ENCODE measurements at regions not wholly inside any gene's neighbourhood (a gene's known extent, or its start where the extent isn't known, plus 50 kb on each side); places are given as distances from the start of the nearest gene placed in this dataset.

DNA sequence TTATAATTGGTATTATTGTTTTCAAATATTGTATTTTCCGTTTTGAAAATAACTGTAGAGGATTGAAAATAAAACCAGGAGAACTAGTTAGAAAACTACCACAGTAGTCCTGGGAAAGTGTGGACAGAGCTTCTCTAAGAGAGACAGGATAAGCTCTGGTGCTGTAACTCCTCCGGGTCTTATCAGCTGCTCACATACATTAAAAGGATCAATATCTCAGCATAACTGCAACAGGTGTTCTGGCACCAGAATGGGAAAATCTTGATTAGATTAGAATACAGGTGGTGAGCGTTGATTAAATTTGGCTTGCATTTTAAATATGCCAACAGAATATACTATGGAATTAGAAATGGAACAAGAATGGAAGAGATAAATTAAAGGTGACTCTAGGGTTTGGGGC lies 1138.9 kb upstream of the ADGRB3 start (continued):
- TF ChIP-seq RAD21 (CRISPR knock-in tag; conservative IDR thresholded peaks at IDR 0.05 in 1 of 2, IDR thresholded peaks at IDR 0.05 in 1 of 2) (no peak), GABPA (tag; conservative IDR thresholded peaks at IDR 0.05; ENCODE audit: low read depth) (no peak), EP300 (IDR thresholded peaks at IDR 0.05; ENCODE audit: low read length) (peak; percentile 61; the same call in 1 of the 2 replicates), SMAD3 (CRISPR knock-in tag; conservative IDR thresholded peaks at IDR 0.05) (no peak), CAMTA2 (CRISPR knock-in tag; conservative IDR thresholded peaks at IDR 0.05) (no peak), TBL1XR1 (IDR thresholded peaks at IDR 0.05; ENCODE audit: low read length in 2 of 2) (0 out of 4 replicates have a peak, but pooled peaks of 1 of the 2 experiments have one; percentile 9), ELF1 (tag; IDR thresholded peaks at IDR 0.05) (no peak), KDM1A (IDR thresholded peaks at IDR 0.05) (peak in 1 of 2 experiments; percentile 31; a peak in 1 of 4 replicates), NCOR1 (IDR thresholded peaks at IDR 0.05) (peak; percentile 76), CBFA2T2 (conservative IDR thresholded peaks at IDR 0.05) (peak; percentile 87), ZNF707 (CRISPR knock-in tag; conservative IDR thresholded peaks at IDR 0.05) (no peak), STAT5A (IDR thresholded peaks at IDR 0.05; ENCODE audit: borderline replicate concordance, low read length) (peak; percentile 56; the same call in 1 of the 2 replicates), SOX6 (IDR thresholded peaks at IDR 0.05) (0 out of 2 replicates have a peak, but pooled peaks have one; percentile 51), ZEB2 (IDR thresholded peaks at IDR 0.05) (peak; percentile 41; the same call in 1 of the 2 replicates), DPF2 (IDR thresholded peaks at IDR 0.05) (peak; percentile 70), MTA2 (IDR thresholded peaks at IDR 0.05; ENCODE audit: low read depth) (peak; percentile 76), ZKSCAN3 (CRISPR knock-in tag; IDR thresholded peaks at IDR 0.05) (no peak), FOS (IDR thresholded peaks at IDR 0.05; ENCODE audit: extremely low read depth, insufficient read length) (no peak), SIRT6 (IDR thresholded peaks at IDR 0.05; ENCODE audit: low read depth, low read length) (no peak), KAT8 (IDR thresholded peaks at IDR 0.05; ENCODE audit: low read depth) (no peak)
- TF ChIP-seq, protein P1, sequence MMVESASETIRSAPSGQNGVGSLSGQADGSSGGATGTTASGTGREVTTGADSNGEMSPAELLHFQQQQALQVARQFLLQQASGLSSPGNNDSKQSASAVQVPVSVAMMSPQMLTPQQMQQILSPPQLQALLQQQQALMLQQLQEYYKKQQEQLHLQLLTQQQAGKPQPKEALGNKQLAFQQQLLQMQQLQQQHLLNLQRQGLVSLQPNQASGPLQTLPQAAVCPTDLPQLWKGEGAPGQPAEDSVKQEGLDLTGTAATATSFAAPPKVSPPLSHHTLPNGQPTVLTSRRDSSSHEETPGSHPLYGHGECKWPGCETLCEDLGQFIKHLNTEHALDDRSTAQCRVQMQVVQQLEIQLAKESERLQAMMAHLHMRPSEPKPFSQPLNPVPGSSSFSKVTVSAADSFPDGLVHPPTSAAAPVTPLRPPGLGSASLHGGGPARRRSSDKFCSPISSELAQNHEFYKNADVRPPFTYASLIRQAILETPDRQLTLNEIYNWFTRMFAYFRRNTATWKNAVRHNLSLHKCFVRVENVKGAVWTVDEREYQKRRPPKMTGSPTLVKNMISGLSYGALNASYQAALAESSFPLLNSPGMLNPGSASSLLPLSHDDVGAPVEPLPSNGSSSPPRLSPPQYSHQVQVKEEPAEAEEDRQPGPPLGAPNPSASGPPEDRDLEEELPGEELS (CRISPR knock-in tag; IDR thresholded peaks at IDR 0.05; ENCODE audit: borderline replicate concordance): no peak
- TF ChIP-seq, protein P2, sequence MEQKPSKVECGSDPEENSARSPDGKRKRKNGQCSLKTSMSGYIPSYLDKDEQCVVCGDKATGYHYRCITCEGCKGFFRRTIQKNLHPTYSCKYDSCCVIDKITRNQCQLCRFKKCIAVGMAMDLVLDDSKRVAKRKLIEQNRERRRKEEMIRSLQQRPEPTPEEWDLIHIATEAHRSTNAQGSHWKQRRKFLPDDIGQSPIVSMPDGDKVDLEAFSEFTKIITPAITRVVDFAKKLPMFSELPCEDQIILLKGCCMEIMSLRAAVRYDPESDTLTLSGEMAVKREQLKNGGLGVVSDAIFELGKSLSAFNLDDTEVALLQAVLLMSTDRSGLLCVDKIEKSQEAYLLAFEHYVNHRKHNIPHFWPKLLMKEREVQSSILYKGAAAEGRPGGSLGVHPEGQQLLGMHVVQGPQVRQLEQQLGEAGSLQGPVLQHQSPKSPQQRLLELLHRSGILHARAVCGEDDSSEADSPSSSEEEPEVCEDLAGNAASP (IDR thresholded peaks at IDR 0.05): no peak
- TF ChIP-seq, protein P3, sequence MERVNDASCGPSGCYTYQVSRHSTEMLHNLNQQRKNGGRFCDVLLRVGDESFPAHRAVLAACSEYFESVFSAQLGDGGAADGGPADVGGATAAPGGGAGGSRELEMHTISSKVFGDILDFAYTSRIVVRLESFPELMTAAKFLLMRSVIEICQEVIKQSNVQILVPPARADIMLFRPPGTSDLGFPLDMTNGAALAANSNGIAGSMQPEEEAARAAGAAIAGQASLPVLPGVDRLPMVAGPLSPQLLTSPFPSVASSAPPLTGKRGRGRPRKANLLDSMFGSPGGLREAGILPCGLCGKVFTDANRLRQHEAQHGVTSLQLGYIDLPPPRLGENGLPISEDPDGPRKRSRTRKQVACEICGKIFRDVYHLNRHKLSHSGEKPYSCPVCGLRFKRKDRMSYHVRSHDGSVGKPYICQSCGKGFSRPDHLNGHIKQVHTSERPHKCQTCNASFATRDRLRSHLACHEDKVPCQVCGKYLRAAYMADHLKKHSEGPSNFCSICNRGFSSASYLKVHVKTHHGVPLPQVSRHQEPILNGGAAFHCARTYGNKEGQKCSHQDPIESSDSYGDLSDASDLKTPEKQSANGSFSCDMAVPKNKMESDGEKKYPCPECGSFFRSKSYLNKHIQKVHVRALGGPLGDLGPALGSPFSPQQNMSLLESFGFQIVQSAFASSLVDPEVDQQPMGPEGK (CRISPR knock-in tag; IDR thresholded peaks at IDR 0.05; ENCODE audit: borderline replicate concordance): no peak
- TF ChIP-seq, protein P4, sequence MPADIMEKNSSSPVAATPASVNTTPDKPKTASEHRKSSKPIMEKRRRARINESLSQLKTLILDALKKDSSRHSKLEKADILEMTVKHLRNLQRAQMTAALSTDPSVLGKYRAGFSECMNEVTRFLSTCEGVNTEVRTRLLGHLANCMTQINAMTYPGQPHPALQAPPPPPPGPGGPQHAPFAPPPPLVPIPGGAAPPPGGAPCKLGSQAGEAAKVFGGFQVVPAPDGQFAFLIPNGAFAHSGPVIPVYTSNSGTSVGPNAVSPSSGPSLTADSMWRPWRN (IDR thresholded peaks at IDR 0.05; ENCODE audit: low read depth): no peak

Measured in K562 (cell line).